SK-N-SH treated with all-trans-retinoic acid at 6 μM for 48 hours (cell line): ENCODE measurements at regions not wholly inside any gene's neighbourhood (a gene's known extent, or its start where the extent isn't known, plus 50 kb on each side); places are given as distances from the start of the nearest gene placed in this dataset.

Experiments used
- ATAC-seq: fragments of 200-7000 bp; cut with Tn5 transposase; 3 replicates; pipeline ENCODE4 v1.9.1; 2020; ENCODE audit warnings: mild to moderate bottlenecking, moderate library complexity
- ARNTL ChIP-seq: fragments of 450-650 bp; formaldehyde crosslinking; IDR thresholded peaks from 2 replicates; pipeline ENCODE4 v1.5.0; 2020; ENCODE audit warnings: low read depth, mild to moderate bottlenecking, moderate library complexity, borderline replicate concordance
- BACH2 ChIP-seq: fragments of 250-450 bp; sonication (Bioruptor Pico); IDR thresholded peaks from 2 replicates; pipeline ENCODE4 v1.9.0; 2021; ENCODE audit warnings: mild to moderate bottlenecking, borderline replicate concordance
- CREB5 ChIP-seq: fragments of 250-450 bp; sonication (Bioruptor Pico); IDR thresholded peaks from 2 replicates; pipeline ENCODE4 v1.5.1; 2020; ENCODE audit warnings: low read depth, mild to moderate bottlenecking, moderate library complexity
- CSDC2 ChIP-seq: fragments of 250-450 bp; sonication (Bioruptor Pico); IDR thresholded peaks from 2 replicates; pipeline ENCODE4 v1.5.0; 2020; ENCODE audit warnings: mild to moderate bottlenecking, moderate library complexity
- CSRNP3 ChIP-seq: fragments of 250-450 bp; sonication (Bioruptor Pico); IDR thresholded peaks from 2 replicates; pipeline ENCODE4 v1.5.1; 2021; ENCODE audit warnings: mild to moderate bottlenecking, moderate library complexity
- ESRRG ChIP-seq: fragments of 250-450 bp; sonication (Bioruptor Pico); IDR thresholded peaks from 2 replicates; pipeline ENCODE4 v1.6.1; 2021; ENCODE audit warnings: mild to moderate bottlenecking
- PATZ1 ChIP-seq: fragments of 250-450 bp; sonication (Bioruptor Pico); IDR thresholded peaks from 2 replicates; pipeline ENCODE4 v1.8.0; 2020; ENCODE audit warnings: mild to moderate bottlenecking, moderate library complexity, borderline replicate concordance
- POU6F1 ChIP-seq: fragments of 250-450 bp; sonication (Bioruptor Pico); IDR thresholded peaks from 2 replicates; pipeline ENCODE4 v1.8.0; 2021; ENCODE audit warnings: low read depth, mild to moderate bottlenecking, moderate library complexity, borderline replicate concordance
- PPARA ChIP-seq: fragments of 250-450 bp; sonication (Bioruptor Pico); IDR thresholded peaks from 2 replicates; pipeline ENCODE4 v1.5.0; 2020; ENCODE audit warnings: mild to moderate bottlenecking, borderline replicate concordance
- RARB ChIP-seq: fragments of 250-450 bp; sonication (Bioruptor Pico); IDR thresholded peaks from 2 replicates; pipeline ENCODE4 v1.8.0; 2021; ENCODE audit warnings: mild to moderate bottlenecking, moderate library complexity
- SNAI2 ChIP-seq: fragments of 250-450 bp; sonication (Bioruptor Pico); IDR thresholded peaks from 2 replicates; pipeline ENCODE4 v1.5.0; 2020; ENCODE audit warnings: mild to moderate bottlenecking, moderate library complexity
- TCF4 ChIP-seq: fragments of 250-450 bp; sonication (Bioruptor Pico); IDR thresholded peaks from 2 replicates; pipeline ENCODE4 v1.8.0; 2021; ENCODE audit warnings: mild to moderate bottlenecking, moderate library complexity, borderline replicate concordance
- TOX ChIP-seq: fragments of 250-450 bp; sonication (Bioruptor Pico); IDR thresholded peaks from 2 replicates; pipeline ENCODE4 v1.8.0; 2021; ENCODE audit warnings: mild to moderate bottlenecking, moderate library complexity, borderline replicate concordance
- TSHZ2 ChIP-seq: fragments of 250-450 bp; sonication (Bioruptor Pico); IDR thresholded peaks from 2 replicates; pipeline ENCODE4 v1.5.0; 2020; ENCODE audit warnings: mild to moderate bottlenecking, moderate library complexity
- ZC3H10 ChIP-seq: fragments of 250-450 bp; sonication (Bioruptor Pico); IDR thresholded peaks from 2 replicates; pipeline ENCODE4 v1.5.1; 2021; ENCODE audit warnings: mild to moderate bottlenecking, moderate library complexity
- ZFP30 ChIP-seq: fragments of 450-650 bp; formaldehyde crosslinking; IDR thresholded peaks from 2 replicates; pipeline ENCODE4 v1.5.0; 2022; ENCODE audit warnings: mild to moderate bottlenecking, moderate library complexity
- ZNF565 ChIP-seq: fragments of 450-650 bp; formaldehyde crosslinking; conservative IDR thresholded peaks from 2 replicates; pipeline ENCODE4 v1.5.0; 2020; ENCODE audit warnings: low read depth, mild to moderate bottlenecking, moderate library complexity
- ZNF70 ChIP-seq: fragments of 450-650 bp; formaldehyde crosslinking; IDR thresholded peaks from 2 replicates; pipeline ENCODE4 v1.5.0; 2020; ENCODE audit warnings: mild to moderate bottlenecking, moderate library complexity

GRCh38 chr6:113449051-113449450 is 408.1 kb upstream of the MARCKS start:
- peak; percentile 48; the same call in 2 of the 3 replicates for ATAC-seq
- TF ChIP-seq ZNF70 (CRISPR knock-in tag) (no peak), ESRRG (no peak), TCF4 (CRISPR knock-in tag) (no peak)

GRCh38 chr6:113450061-113450465 is 407.1 kb upstream of the MARCKS start:
- TF ChIP-seq TSHZ2 (CRISPR knock-in tag) (no peak), CSRNP3 (CRISPR knock-in tag) (no peak), ZNF565 (no peak), CREB5 (no peak), SNAI2 (no peak), RARB (CRISPR knock-in tag) (no peak), PATZ1 (CRISPR knock-in tag) (no peak), BACH2 (CRISPR knock-in tag) (no peak), PPARA (CRISPR knock-in tag) (no peak), POU6F1 (CRISPR knock-in tag) (no peak), CSDC2 (CRISPR knock-in tag) (no peak), ZFP30 (CRISPR knock-in tag) (no peak)
- no peak for ATAC-seq

GRCh38 chr6:113451049-113451448 is 406.1 kb upstream of the MARCKS start:
- ATAC-seq, result no peak
- no peak for TF ChIP-seq CSDC2 (CRISPR knock-in tag)
- no peak for TF ChIP-seq ZNF70 (CRISPR knock-in tag)
- no peak for TF ChIP-seq ARNTL
- TF ChIP-seq TCF4 (CRISPR knock-in tag), result no peak
- TF ChIP-seq SNAI2, result no peak

GRCh38 chr6:113457198-113457597 is 399.9 kb upstream of the MARCKS start:
- no peak for ATAC-seq
- no peak for TF ChIP-seq POU6F1 (CRISPR knock-in tag)
- no peak for TF ChIP-seq BACH2 (CRISPR knock-in tag)
- TF ChIP-seq PPARA (CRISPR knock-in tag), result no peak
- TF ChIP-seq SNAI2, result no peak
- no peak for TF ChIP-seq ZC3H10
- TF ChIP-seq CSDC2 (CRISPR knock-in tag), result no peak
- TF ChIP-seq TOX, result no peak
- TF ChIP-seq, all 23 proteins: peak for 0
